GM18868 (cell line): ENCODE measurements at regions not wholly inside any gene's neighbourhood (a gene's known extent, or its start where the extent isn't known, plus 50 kb on each side); places are given as distances from the start of the nearest gene placed in this dataset.
"Not testable (repeated sequence)": the region's sequence is repeated elsewhere in the genome, so short reads cannot be mapped to it uniquely, and the experiment has no call there.

Experiments used
- ATAC-seq: cut with Tn5 transposase; IDR thresholded peaks from one replicate; pipeline ENCODE4 v1.9.1; 2021; ENCODE audit warnings: mild to moderate bottlenecking, moderate library complexity; ENCODE audit not compliant: unreplicated experiment

DNA sequence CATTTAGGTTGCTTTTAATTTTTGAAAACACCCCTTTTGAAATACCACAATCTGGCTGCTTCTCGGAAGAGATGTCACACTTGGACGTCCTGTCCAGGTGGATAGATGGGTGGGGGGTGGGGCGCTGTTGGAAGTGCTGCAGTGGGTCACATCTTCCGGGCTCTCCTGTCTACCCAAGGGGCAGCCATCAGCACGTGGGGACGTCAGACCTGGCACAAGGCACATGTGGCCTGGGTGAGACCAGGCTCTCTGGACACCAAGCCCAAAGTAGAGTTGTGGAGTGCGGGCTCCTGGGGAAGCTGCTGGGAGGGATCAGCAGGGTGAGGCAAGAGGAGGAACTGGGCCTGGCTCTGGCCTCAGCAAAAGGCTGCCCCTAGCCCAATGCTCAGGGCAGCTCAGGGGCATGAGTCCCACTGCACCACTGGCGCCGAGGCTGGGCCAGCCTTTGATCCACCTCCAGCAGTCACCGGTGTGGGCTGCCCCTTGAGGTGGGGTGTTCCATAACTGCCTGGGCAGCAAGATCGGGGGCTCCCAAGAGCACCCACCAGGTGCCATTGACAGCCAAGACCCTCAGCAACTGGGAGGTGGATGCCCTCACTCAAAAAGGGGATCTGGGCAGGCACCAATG is 68.6 kb upstream of the CCND1 start:
- ATAC-seq, result no peak

DNA sequence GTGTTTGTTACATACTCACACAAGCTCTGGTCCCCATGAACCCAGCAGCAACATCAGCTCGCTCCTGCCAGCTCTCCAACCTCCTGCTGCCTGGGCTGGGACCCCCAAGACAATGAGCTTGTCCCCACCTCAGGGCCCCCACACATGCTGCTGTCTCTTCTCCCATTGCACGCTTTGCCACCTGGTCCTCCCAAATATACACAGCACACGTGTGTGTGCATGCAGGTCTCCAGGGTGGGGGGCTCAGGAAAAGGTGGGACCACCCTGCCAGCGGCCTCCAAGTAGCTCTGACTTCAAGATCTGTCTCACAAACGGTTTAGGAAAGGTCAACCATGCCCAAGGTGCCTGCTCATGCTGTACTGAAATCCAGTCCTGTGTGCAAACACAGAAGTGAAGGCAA is 68.1 kb upstream of the CCND1 start:
- ATAC-seq, result no peak

DNA sequence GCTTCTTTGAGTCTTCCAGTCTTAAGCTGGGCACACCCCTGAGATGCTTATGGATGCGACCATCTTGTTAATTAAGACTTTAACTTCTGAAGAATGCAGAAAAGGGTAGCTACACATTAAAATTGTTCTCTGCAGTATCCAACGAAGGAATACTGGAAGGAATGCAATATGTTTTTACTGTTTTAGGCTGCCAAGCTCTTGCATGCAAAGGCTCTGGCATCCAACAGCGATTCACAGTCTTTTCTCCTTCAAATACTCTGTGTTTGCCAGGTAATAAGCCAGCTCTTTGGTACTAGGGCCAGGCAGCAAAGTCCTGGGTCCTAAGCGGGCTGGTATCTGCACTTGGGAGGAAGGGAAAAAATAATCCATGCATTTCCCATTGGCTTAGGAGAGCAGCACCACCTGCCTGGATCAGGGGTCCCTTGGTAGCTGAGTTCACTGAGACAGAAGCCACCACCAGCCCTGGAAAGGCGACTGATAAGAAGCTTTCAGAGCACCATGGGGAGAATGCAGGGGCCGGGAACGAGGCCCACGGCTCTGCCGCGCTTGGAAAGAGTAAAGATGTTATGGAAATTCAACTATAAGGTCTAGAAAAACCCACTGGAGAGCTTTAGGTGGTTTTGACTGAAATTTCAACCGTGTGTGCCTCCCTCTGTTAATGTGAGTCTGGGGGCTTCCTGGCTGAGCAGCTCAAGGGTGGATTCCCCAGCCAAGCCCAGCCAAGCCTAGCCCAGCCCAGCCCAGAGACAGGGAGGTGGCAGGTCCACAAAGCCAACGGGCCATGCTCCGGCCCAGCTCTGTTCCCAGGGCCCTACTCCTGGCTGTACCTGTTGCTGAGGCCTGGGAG is 67.0 kb upstream of the CCND1 start:
- ATAC-seq, result no peak

- ATAC-seq, result no peak
Measured at GRCh38 chr11:69574608-69575255, 66.2 kb upstream of the CCND1 start.

- ATAC-seq, result no peak
Measured at GRCh38 chr11:69575296-69576068, 65.5 kb upstream of the CCND1 start.

DNA sequence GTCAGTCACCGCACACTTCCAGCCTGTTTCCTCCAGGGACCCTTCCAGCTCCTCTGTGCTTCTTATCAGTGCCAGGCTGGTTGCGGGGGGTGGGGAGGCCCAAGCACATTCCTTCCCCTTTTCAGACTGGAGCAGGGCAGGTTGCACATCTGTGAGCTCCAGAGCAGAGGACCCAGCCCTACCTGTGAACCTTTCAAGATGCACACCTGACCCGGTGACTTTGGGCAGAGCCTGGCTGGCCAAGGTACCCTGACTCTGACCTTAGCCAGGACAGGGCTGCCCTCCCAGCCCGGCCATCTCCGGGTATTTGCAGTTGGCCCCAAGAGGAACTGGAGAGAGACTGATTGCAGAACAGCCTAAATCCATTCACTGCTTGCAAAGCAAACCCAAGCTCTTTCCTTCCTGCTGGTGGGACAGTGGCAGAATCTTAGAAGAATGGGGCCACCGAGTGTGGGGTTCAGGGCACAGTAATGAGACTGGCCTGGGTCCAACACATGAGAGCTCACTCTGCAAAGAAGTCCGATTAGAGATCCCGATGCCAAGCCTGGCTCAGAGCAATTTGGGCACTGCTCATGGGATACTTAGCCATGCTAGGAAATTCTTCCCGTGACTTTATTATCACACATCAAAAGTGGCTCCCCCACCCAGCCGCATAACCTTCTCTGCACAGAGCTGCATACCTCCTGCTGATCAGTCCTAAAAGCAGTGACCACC is 64.7 kb upstream of the CCND1 start:
- ATAC-seq, result no peak

DNA sequence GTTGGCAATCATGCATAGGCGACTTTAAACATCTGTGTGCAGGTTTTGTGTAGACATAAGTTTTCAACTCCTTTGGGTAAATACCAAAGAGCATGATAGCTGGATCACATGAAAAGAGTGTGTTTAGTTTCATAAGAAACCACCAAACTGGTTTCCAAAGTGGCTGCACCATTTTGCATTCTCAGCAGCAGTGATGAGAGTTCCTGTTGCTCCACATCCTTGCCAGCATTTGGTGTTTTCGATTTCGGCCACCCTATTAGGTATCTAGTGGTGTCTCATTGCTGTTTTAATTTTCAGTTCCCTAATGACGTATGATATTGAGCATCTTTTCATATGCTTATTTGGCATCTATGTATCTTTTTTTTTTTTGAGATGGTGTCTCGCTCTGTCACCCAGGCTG is 62.8 kb upstream of the CCND1 start:
- ATAC-seq, result no peak

DNA sequence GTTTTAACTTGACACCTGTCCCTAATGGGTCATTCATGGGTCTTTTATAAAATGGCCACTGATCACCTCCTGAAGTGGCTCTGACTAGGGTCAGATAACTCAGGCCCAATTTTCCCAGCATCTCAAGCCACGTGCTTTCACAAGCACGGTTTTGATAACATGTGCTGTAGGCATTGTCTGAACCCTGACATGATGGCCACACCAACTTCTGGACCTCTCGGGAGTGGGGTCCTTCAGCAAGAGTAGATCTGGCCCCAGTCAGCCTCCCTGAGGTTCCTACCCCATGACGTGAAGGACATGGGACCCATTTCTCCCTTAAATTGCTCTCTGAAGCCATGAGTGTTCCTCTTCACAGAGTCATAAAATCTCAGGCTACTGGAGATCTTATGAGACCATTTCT is 60.4 kb upstream of the CCND1 start:
- ATAC-seq, result no peak

DNA sequence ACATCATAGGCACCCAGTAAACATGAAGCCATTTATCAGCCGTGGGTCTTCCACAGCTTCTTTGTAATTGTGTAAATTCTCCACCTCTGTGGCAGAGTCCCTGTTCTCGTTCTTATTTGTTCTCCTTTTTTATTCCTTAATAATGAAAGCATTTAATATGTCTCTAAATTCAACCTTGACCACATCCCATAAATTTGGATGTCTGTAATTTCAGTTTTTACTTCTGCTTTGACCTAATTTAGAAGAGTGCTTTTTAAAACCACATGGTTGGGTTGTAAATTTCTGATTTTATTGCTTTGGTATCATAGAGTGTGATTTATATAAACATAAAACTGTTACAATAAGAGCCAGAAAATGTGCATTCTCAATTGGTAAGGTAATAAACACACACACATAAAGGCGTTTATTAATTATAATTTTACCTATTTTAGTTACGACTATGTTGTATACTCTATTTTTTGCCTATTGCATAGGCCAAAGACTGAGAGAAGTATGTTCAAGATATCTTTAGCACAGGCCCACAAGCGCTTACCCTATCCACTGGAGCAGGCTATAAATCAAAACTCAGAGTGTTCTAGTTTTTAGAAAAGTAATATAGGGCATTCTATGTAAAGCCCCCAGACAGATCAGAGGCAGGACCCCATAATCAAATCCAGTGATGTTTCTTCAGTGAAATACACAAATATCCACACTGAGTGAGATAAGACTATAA is 58.0 kb upstream of the CCND1 start:
- no peak for ATAC-seq

GRCh38 chr11:69584160-69584559 is 56.8 kb upstream of the CCND1 start:
- no peak for ATAC-seq

- ATAC-seq, result no peak
Measured at GRCh38 chr11:69585385-69585784, 55.6 kb upstream of the CCND1 start.

GRCh38 chr11:69587454-69588090 is 53.4 kb upstream of the CCND1 start:
- no peak for ATAC-seq

DNA sequence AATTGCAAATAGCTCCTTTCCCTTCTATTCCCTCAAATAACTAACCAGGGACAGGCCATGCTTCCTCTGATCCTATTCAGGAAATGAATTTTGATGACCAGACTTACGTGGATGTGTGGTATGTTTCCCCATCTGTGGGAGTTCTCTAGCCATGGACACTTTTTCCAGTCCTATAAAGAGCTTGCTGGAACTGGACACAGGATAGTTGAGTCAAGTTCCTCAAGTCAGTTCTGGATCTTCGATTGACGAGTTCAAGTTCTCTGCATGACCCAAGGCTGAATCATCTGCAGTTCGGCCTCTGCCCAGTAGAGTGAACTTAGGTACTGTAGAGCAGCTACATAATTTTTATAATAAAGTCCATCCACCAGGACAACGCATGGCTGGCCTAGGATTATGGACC is 52.7 kb upstream of the CCND1 start:
- ATAC-seq, result no peak

GRCh38 chr11:69590088-69590487 is 50.9 kb upstream of the CCND1 start:
- ATAC-seq, result not testable (repeated sequence)
